Keratinocyte (primary cell): ENCODE measurements at regions not wholly inside any gene's neighbourhood (a gene's known extent, or its start where the extent isn't known, plus 50 kb on each side); places are given as distances from the start of the nearest gene placed in this dataset.

ENCODE experiments used
- DNase-seq: peaks from one replicate; pipeline ENCODE4 v3.0.0-alpha.2; 2011; ENCODE audit warnings: low read depth, missing footprints, low spot score
- FAIRE-seq: peaks from 2 replicates; lab custom pipeline; 2011; peaks lifted over from hg19 to GRCh38; lab: Jason Lieb, UNC
- H2AFZ ChIP-seq: 2 replicates; pipeline ENCODE4 v1.6.0; 2012; ENCODE audit warnings: low read length, control low read depth, inconsistent platforms; ENCODE audit not compliant: control insufficient read depth
- H3K27ac ChIP-seq: 2 replicates; pipeline ENCODE4 v1.5.1; 2011; ENCODE audit warnings: low read length; ENCODE audit not compliant: control insufficient read depth, insufficient read depth
- H3K27me3 ChIP-seq: 3 replicates; pipeline ENCODE4 v1.6.0; 2011; ENCODE audit warnings: low read length; ENCODE audit not compliant: control insufficient read depth, insufficient read depth; ENCODE audit errors: extremely low read depth
- H3K36me3 ChIP-seq, 2 experiments: 2 replicates in 1 of 2; 3 replicates in 1 of 2; pipeline ENCODE4 v1.5.1; 2011; ENCODE audit warnings: low read length in 2 of 2, mild to moderate bottlenecking in 1 of 2; ENCODE audit not compliant: control insufficient read depth in 2 of 2, insufficient read depth in 2 of 2; ENCODE audit errors: extremely low read depth in 1 of 2
- H3K4me1 ChIP-seq: 3 replicates; pipeline ENCODE4 v1.5.1; 2011; ENCODE audit warnings: low read length; ENCODE audit not compliant: control insufficient read depth, insufficient read depth; ENCODE audit errors: extremely low read depth
- H3K4me2 ChIP-seq: 3 replicates; pipeline ENCODE4 v1.6.0; 2011; ENCODE audit warnings: low read depth, low read length; ENCODE audit not compliant: control insufficient read depth, insufficient read depth; ENCODE audit errors: extremely low read depth
- H3K4me3 ChIP-seq, 3 experiments: fragments of 200-600 bp in 1 of 3; sonication (generic) in 1 of 3; 2 replicates in 2 of 3; 3 replicates in 1 of 3; pipeline ENCODE4 v1.5.1; 2011 to 2016; ENCODE audit warnings: low read length in 3 of 3, mild to moderate bottlenecking in 3 of 3, control low read depth in 2 of 3, inconsistent platforms in 1 of 3, low read depth in 1 of 3, mixed read lengths in 1 of 3, mixed run types in 1 of 3, moderate library complexity in 1 of 3; ENCODE audit not compliant: control insufficient read depth in 2 of 3, insufficient read depth in 2 of 3; ENCODE audit errors: extremely low read depth in 1 of 3
- H3K79me2 ChIP-seq: 2 replicates; pipeline ENCODE4 v1.6.0; 2012; ENCODE audit warnings: low read length; ENCODE audit not compliant: control insufficient read depth, insufficient read depth
- H3K9ac ChIP-seq: 3 replicates; pipeline ENCODE4 v1.6.0; 2011; ENCODE audit warnings: low read length; ENCODE audit not compliant: control insufficient read depth, insufficient read depth; ENCODE audit errors: extremely low read depth
- H3K9me1 ChIP-seq: 3 replicates; pipeline ENCODE4 v1.6.0; 2011; ENCODE audit warnings: low read length; ENCODE audit not compliant: control insufficient read depth, insufficient read depth; ENCODE audit errors: extremely low read depth
- H3K9me3 ChIP-seq: 2 replicates; pipeline ENCODE4 v1.5.1; 2012; ENCODE audit warnings: low read depth, low read length; ENCODE audit not compliant: control insufficient read depth
- H4K20me1 ChIP-seq: 3 replicates; pipeline ENCODE4 v1.6.0; 2011; ENCODE audit warnings: low read length; ENCODE audit not compliant: control insufficient read depth, insufficient read depth; ENCODE audit errors: extremely low read depth
- CTCF ChIP-seq, 3 experiments: IDR thresholded peaks in 1 of 3; conservative IDR thresholded peaks in 1 of 3; optimal IDR thresholded peaks in 1 of 3; 2 replicates in 2 of 3; 3 replicates in 1 of 3; pipeline versions ENCODE3 to v1.5.1; 2011; ENCODE audit warnings: low read length in 3 of 3, mild to moderate bottlenecking in 3 of 3, moderate library complexity in 2 of 3, control low read depth in 1 of 3, inconsistent platforms in 1 of 3; ENCODE audit not compliant: insufficient read depth in 2 of 3; ENCODE audit errors: extremely low read depth in 1 of 3
- EZH2 ChIP-seq: IDR thresholded peaks from one replicate; pipeline ENCODE4 v1.6.1; 2012; ENCODE audit warnings: inconsistent platforms, mild to moderate bottlenecking, low read length, moderate library complexity
- dilution Hi-C: fragments of 300-500 bp; cut with MboI; formaldehyde crosslinking; loops from one replicate; pipeline ENCODE4 v1.7.0; 2020; ENCODE audit warnings: low sequenced_read_pairs; ENCODE audit not compliant: extremely low pct_ligation_motif_present

- H3K36me3 ChIP-seq: no peaks in the 10 kb centered on the region
- TF ChIP-seq EZH2 (no peak), CTCF (optimal IDR thresholded peaks at IDR 0.05 in 1 of 3, IDR thresholded peaks at IDR 0.05 in 1 of 3, conservative IDR thresholded peaks at IDR 0.05 in 1 of 3; ENCODE audit: extremely low read depth in 1 of 3, insufficient read depth in 2 of 3, low read length in 3 of 3) (no peak)
- dilution Hi-C loops: no loop called here
- H2AFZ ChIP-seq: no peak overlapping the region
- DNase-seq: no peak
- no peaks in the 10 kb centered on the region for H3K27me3 ChIP-seq
- H3K27ac ChIP-seq: no peak overlapping the region
- no peaks in the 10 kb centered on the region for H4K20me1 ChIP-seq
- no peaks in the 10 kb centered on the region for H3K4me1 ChIP-seq
- H3K9ac ChIP-seq: no peak overlapping the region
- no peaks in the 10 kb centered on the region for H3K79me2 ChIP-seq
- H3K4me3 ChIP-seq: no peak overlapping the region
- H3K9me1 ChIP-seq: no peaks in the 10 kb centered on the region
- no peaks in the 10 kb centered on the region for H3K9me3 ChIP-seq
- H3K4me2 ChIP-seq: no peak overlapping the region
- no peak for FAIRE-seq
Measured at GRCh38 chr14:29102996-29103395, 336.4 kb downstream of the FOXG1 start.

GRCh38 chr14:29108908-29109307 is 342.3 kb downstream of the FOXG1 start:
- no peaks in the 10 kb centered on the region for H3K9me3 ChIP-seq
- no peak overlapping the region for H3K27ac ChIP-seq
- no peaks in the 10 kb centered on the region for H3K27me3 ChIP-seq
- H3K4me2 ChIP-seq: no peak overlapping the region
- no peaks in the 10 kb centered on the region for H3K79me2 ChIP-seq
- no peaks in the 10 kb centered on the region for H3K9me1 ChIP-seq
- no peak for DNase-seq
- H4K20me1 ChIP-seq: no peaks in the 10 kb centered on the region
- no peak overlapping the region for H3K4me3 ChIP-seq
- H3K4me1 ChIP-seq: no peaks in the 10 kb centered on the region
- no peak for FAIRE-seq
- H2AFZ ChIP-seq: no peak overlapping the region
- dilution Hi-C loops: no loop called here
- no peaks in the 10 kb centered on the region for H3K36me3 ChIP-seq
- no peak for TF ChIP-seq CTCF (optimal IDR thresholded peaks at IDR 0.05 in 1 of 3, IDR thresholded peaks at IDR 0.05 in 1 of 3, conservative IDR thresholded peaks at IDR 0.05 in 1 of 3; ENCODE audit: extremely low read depth in 1 of 3, insufficient read depth in 2 of 3, low read length in 3 of 3)
- TF ChIP-seq EZH2: no peak
- H3K9ac ChIP-seq: no peak overlapping the region
